IMR-90 (cell line): ENCODE measurements at regions not wholly inside any gene's neighbourhood (a gene's known extent, or its start where the extent isn't known, plus 50 kb on each side); places are given as distances from the start of the nearest gene placed in this dataset.

Experiments used
- ATAC-seq: fragments of 200-7000 bp; cut with Tn5 transposase; 2 replicates; pipeline ENCODE4 v1.9.1; 2020; ENCODE audit warnings: low read depth, mild to moderate bottlenecking, moderate library complexity
- BruUV-seq: library from RNA; stranded (reverse); fragments of 400-500 nt; replicated peaks from 2 replicates; lab custom pipeline; 2021; lab: Mats Ljungman, UMichigan
- CTCF ChIA-PET: fragments of 300-600 bp; formaldehyde crosslinking; extraction: SDS; loops from one replicate; lab custom pipeline; 2021; ENCODE audit warnings: antibody characterized with exemption; lab: Yijun Ruan, JAX
- POLR2A ChIA-PET: fragments of 300-600 bp; sonication (Branson Sonifier 250); formaldehyde crosslinking; loops from one replicate; lab custom pipeline; 2022; ENCODE audit warnings: antibody characterized with exemption; ENCODE audit not compliant: unreplicated experiment; lab: Charles Lee
- DNase-seq: peaks from one replicate; pipeline ENCODE4 v3.0.0; 2013
- H2AFZ ChIP-seq: replicated peaks from 2 replicates; pipeline ENCODE3; 2013; ENCODE audit warnings: low read length, mild to moderate bottlenecking; ENCODE audit not compliant: poor library complexity
- H2AK5ac ChIP-seq: 2 replicates; pipeline ENCODE4 v1.6.1; 2013; ENCODE audit warnings: low read depth, low read length, inconsistent platforms
- H2AK9ac ChIP-seq: replicated peaks from 2 replicates; pipeline ENCODE3; 2013; ENCODE audit warnings: mild to moderate bottlenecking, low read depth, low read length, moderate library complexity; ENCODE audit not compliant: poor library complexity
- H2BK120ac ChIP-seq: 2 replicates; pipeline ENCODE4 v1.6.1; 2013; ENCODE audit warnings: low read depth, low read length, inconsistent platforms
- H2BK15ac ChIP-seq: 3 replicates; pipeline ENCODE4 v1.6.1; 2013; ENCODE audit warnings: low read depth, low read length, inconsistent platforms
- H2BK20ac ChIP-seq: 2 replicates; pipeline ENCODE4 v1.6.1; 2013; ENCODE audit warnings: low read depth, mild to moderate bottlenecking, inconsistent platforms, low read length, moderate library complexity
- H2BK5ac ChIP-seq: 2 replicates; pipeline ENCODE4 v1.6.1; 2013; ENCODE audit warnings: mild to moderate bottlenecking, low read depth, low read length, inconsistent platforms; ENCODE audit not compliant: poor library complexity, severe bottlenecking
- H3K14ac ChIP-seq: replicated peaks from 2 replicates; pipeline ENCODE4 v1.6.1; 2013; ENCODE audit warnings: low read depth, low read length, inconsistent platforms
- H3K18ac ChIP-seq: 2 replicates; pipeline ENCODE4 v1.6.1; 2013; ENCODE audit warnings: low read depth, low read length, control low read depth
- H3K23ac ChIP-seq: 2 replicates; pipeline ENCODE4 v1.6.1; 2013; ENCODE audit warnings: low read depth, low read length, inconsistent platforms
- H3K27ac ChIP-seq: 2 replicates; pipeline ENCODE4 v1.5.1; 2013; ENCODE audit warnings: mild to moderate bottlenecking, control low read depth, low read length; ENCODE audit not compliant: insufficient read depth
- H3K27me3 ChIP-seq: 2 replicates; pipeline ENCODE4 v1.6.1; 2013; ENCODE audit warnings: low read length; ENCODE audit not compliant: control insufficient read depth, insufficient read depth
- H3K36me3 ChIP-seq: 2 replicates; pipeline ENCODE4 v1.6.1; 2013; ENCODE audit warnings: low read length, mixed read lengths; ENCODE audit not compliant: control insufficient read depth, insufficient read depth
- H3K4ac ChIP-seq: 2 replicates; pipeline ENCODE4 v1.6.1; 2013; ENCODE audit warnings: low read depth, low read length, inconsistent platforms
- H3K4me1 ChIP-seq: 2 replicates; pipeline ENCODE4 v1.6.1; 2013; ENCODE audit warnings: low read length, mixed read lengths; ENCODE audit not compliant: control insufficient read depth, insufficient read depth
- H3K4me2 ChIP-seq: 2 replicates; pipeline ENCODE4 v1.6.1; 2013; ENCODE audit warnings: low read depth, mild to moderate bottlenecking, control low read depth, low read length, moderate library complexity
- H3K4me3 ChIP-seq: 2 replicates; pipeline ENCODE4 v1.5.1; 2013; ENCODE audit warnings: low read depth, mild to moderate bottlenecking, control low read depth, low read length, moderate library complexity; ENCODE audit not compliant: insufficient read depth
- H3K56ac ChIP-seq: 2 replicates; pipeline ENCODE4 v1.6.1; 2013; ENCODE audit warnings: low read length, inconsistent platforms; ENCODE audit not compliant: insufficient read depth; ENCODE audit errors: extremely low read depth
- H3K79me1 ChIP-seq, 2 experiments: 2 replicates each; pipeline ENCODE4 v1.6.1; 2013; ENCODE audit warnings: low read length in 2 of 2, inconsistent platforms in 1 of 2, low read depth in 1 of 2
- H3K9ac ChIP-seq: 2 replicates; pipeline ENCODE4 v1.6.1; 2013; ENCODE audit warnings: low read depth, low read length, control low read depth
- H3K9me1 ChIP-seq: 2 replicates; pipeline ENCODE4 v1.6.1; 2013; ENCODE audit warnings: low read length, inconsistent platforms; ENCODE audit not compliant: insufficient read depth
- H3K9me3 ChIP-seq: 2 replicates; pipeline ENCODE4 v1.6.1; 2013; ENCODE audit warnings: low read length; ENCODE audit not compliant: control insufficient read depth, insufficient read depth
- H4K20me1 ChIP-seq: 2 replicates; pipeline ENCODE4 v1.6.1; 2013; ENCODE audit warnings: low read length, inconsistent platforms; ENCODE audit not compliant: insufficient read depth
- H4K5ac ChIP-seq: 2 replicates; pipeline ENCODE4 v1.6.1; 2013; ENCODE audit warnings: mild to moderate bottlenecking, low read depth, low read length, control low read depth
- H4K8ac ChIP-seq, 2 experiments: 2 replicates each; pipeline ENCODE4 v1.6.1; 2013; ENCODE audit warnings: low read depth in 2 of 2, low read length in 2 of 2, control low read depth in 1 of 2, inconsistent platforms in 1 of 2
- H4K91ac ChIP-seq: 2 replicates; pipeline ENCODE4 v1.6.1; 2013; ENCODE audit warnings: low read depth, low read length, inconsistent platforms; ENCODE audit not compliant: insufficient read depth
- BHLHE40 ChIP-seq: fragments of 150-350 bp; IDR thresholded peaks from 2 replicates; pipeline ENCODE4 v1.6.1; 2016; ENCODE audit warnings: mild to moderate bottlenecking, low read depth, low read length
- CEBPB ChIP-seq: IDR thresholded peaks from 2 replicates; pipeline ENCODE4 v1.6.1; 2012; ENCODE audit warnings: low read depth, low read length, improper control_type of control experiment
- CHD1 ChIP-seq: IDR thresholded peaks from 2 replicates; pipeline ENCODE4 v1.6.1; 2012; ENCODE audit warnings: low read depth, low read length, improper control_type of control experiment
- ELK1 ChIP-seq: fragments of 150-350 bp; IDR thresholded peaks from 2 replicates; pipeline ENCODE4 v1.6.1; 2016; ENCODE audit warnings: low read depth, mild to moderate bottlenecking, low read length, moderate library complexity, borderline replicate concordance
- FOS ChIP-seq: fragments of 150-350 bp; IDR thresholded peaks from 2 replicates; pipeline ENCODE4 v1.6.1; 2016; ENCODE audit warnings: low read depth, low read length
- MAZ ChIP-seq: IDR thresholded peaks from 2 replicates; pipeline ENCODE4 v1.6.1; 2012; ENCODE audit warnings: low read depth, mild to moderate bottlenecking, low read length, improper control_type of control experiment, moderate library complexity, borderline replicate concordance
- MXI1 ChIP-seq: IDR thresholded peaks from 2 replicates; pipeline ENCODE4 v1.6.1; 2012; ENCODE audit warnings: low read depth, mild to moderate bottlenecking, low read length, moderate library complexity, borderline replicate concordance
- NFE2L2 ChIP-seq: fragments of 150-350 bp; IDR thresholded peaks from 2 replicates; pipeline ENCODE4 v1.6.1; 2016; ENCODE audit warnings: low read depth, mild to moderate bottlenecking, low read length
- POLR2A ChIP-seq: IDR thresholded peaks from 2 replicates; pipeline ENCODE4 v1.6.1; 2012; ENCODE audit warnings: mild to moderate bottlenecking, low read depth, low read length
- RAD21 ChIP-seq: IDR thresholded peaks from 2 replicates; pipeline ENCODE4 v1.6.1; 2012; ENCODE audit warnings: low read length, improper control_type of control experiment
- RCOR1 ChIP-seq: IDR thresholded peaks from 2 replicates; pipeline ENCODE4 v1.6.1; 2012; ENCODE audit warnings: mild to moderate bottlenecking, low read length, improper control_type of control experiment; ENCODE audit not compliant: insufficient replicate concordance
- RFX5 ChIP-seq: IDR thresholded peaks from 2 replicates; pipeline ENCODE4 v1.8.0; 2012; ENCODE audit warnings: low read depth, mild to moderate bottlenecking, low read length, moderate library complexity
- SMC3 ChIP-seq: fragments of 150-350 bp; IDR thresholded peaks from 2 replicates; pipeline ENCODE4 v1.6.1; 2016; ENCODE audit warnings: low read depth, mild to moderate bottlenecking, antibody characterized with exemption, low read length, moderate library complexity
- USF2 ChIP-seq: fragments of 150-350 bp; IDR thresholded peaks from 2 replicates; pipeline ENCODE4 v1.6.1; 2017; ENCODE audit warnings: mild to moderate bottlenecking, antibody characterized with exemption, low read length, low read depth
- WGBS, 2 experiments: methylation state at CpG; one replicate each; pipeline versions ENCODE4 v1.1.5 to v1.1.7; 2013; ENCODE audit warnings: missing lambda C conversion rate in 2 of 2; ENCODE audit not compliant: insufficient read length in 1 of 2; ENCODE audit errors: extremely low coverage in 2 of 2; 5-methylcytosine and 5-hydroxymethylcytosine counted together
- dilution Hi-C: fragments of 300-500 bp; cut with HindIII; formaldehyde crosslinking; loops from one replicate; pipeline ENCODE4 v1.14.3; 2018; ENCODE audit warnings: low sequenced_read_pairs; ENCODE audit not compliant: unreplicated experiment
- in situ Hi-C: fragments of 300-500 bp; cut with MboI; formaldehyde crosslinking; loops from 3 replicates; pipeline ENCODE4 v1.14.3; 2019; ENCODE audit warnings: low sequenced_read_pairs, inconsistent platforms, mixed read lengths
- intact Hi-C: fragments of 100-400 bp; cut with micrococcal nuclease; formaldehyde crosslinking; loops from 2 replicates; pipeline ENCODE4 v1.10.0; 2022
- TF ChIP-seq, protein P1 (sequence below): conservative IDR thresholded peaks from 2 replicates; pipeline ENCODE4 v1.5.1; 2012; ENCODE audit warnings: mild to moderate bottlenecking, low read depth, low read length, improper control_type of control experiment

DNA sequence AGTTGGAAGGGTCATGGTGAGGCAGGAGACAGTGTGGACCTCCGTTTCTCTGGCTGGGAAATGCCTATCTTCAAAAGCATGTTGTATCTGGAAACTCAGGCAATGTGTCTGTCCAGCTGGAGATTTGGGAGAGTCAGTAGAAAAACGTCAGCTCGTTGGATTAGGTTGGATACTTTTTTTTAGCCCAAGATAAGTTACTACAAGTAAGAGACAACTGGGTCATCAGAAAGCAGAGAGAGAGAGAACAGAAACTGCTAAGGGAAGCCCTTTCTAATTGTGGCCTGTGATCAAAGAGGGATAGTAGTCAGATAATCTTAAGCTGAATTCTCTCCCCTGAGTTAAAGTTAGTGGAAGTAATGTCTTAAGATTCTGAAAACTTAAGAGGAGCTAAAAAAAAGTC is 78.9 kb upstream of the ZNF280D start:
- H3K9me1 ChIP-seq, result peaks cover 4% of the 10 kb centered on the region; the same call in 1 of the 2 replicates

More for the DNA sequence above, 78.9 kb upstream of the ZNF280D start:
- BruUV-seq, result no TSS peak
- ChIA-PET POLR2A (no interaction called here), CTCF (interaction anchor here (0.8 kb wide), 1 partner anchor 44 kb away, joined by 3 read pairs; no protein-coding TSS in a partner anchor)
- H3K27me3 ChIP-seq, result no peaks in the 10 kb centered on the region
- H2AK9ac ChIP-seq, result no peak overlapping the region
- no peak overlapping the region for H3K27ac ChIP-seq
- H3K9ac ChIP-seq, result no peak overlapping the region
- DNase-seq (no peak), ATAC-seq (no peak)
- no peak overlapping the region for H2BK120ac ChIP-seq
- no peak overlapping the region for H3K18ac ChIP-seq
- no CpG with 5 or more reads among the region's 3 CpGs for WGBS, 2 experiments
- no peak overlapping the region for H2BK15ac ChIP-seq
- no peak overlapping the region for H2BK20ac ChIP-seq
- H3K79me1 ChIP-seq, result no peaks in the 10 kb centered on the region
- H2AFZ ChIP-seq, result no peak overlapping the region
- peaks cover 11% of the 10 kb centered on the region; the same call in 1 of the 2 replicates for H3K9me3 ChIP-seq
- H3K4me3 ChIP-seq, result no peak overlapping the region
- no peak overlapping the region for H2BK5ac ChIP-seq
- H3K56ac ChIP-seq, result no peak overlapping the region
- H4K91ac ChIP-seq, result no peak overlapping the region
- H4K20me1 ChIP-seq, result no peaks in the 10 kb centered on the region
- H2AK5ac ChIP-seq, result no peak overlapping the region
- intact Hi-C loops (no loop called here), dilution Hi-C loops (no loop called here), in situ Hi-C loops (loop anchor here (25.0 kb wide), 1 partner anchor 725 kb away; no protein-coding TSS in a partner anchor)
- peak overlapping the region; percentile 5; the same call in 1 of the 2 replicates for H3K14ac ChIP-seq
- H3K4me2 ChIP-seq, result no peak overlapping the region
- peaks cover 3% of the 10 kb centered on the region for H3K4me1 ChIP-seq
- no peak overlapping the region for H4K5ac ChIP-seq
- H3K36me3 ChIP-seq, result no peaks in the 10 kb centered on the region
- no peak overlapping the region for H4K8ac ChIP-seq
- no peak overlapping the region for H3K23ac ChIP-seq
- no peak overlapping the region for H3K4ac ChIP-seq
- no peak for TF ChIP-seq POLR2A
- no peak for TF ChIP-seq USF2
- no peak for TF ChIP-seq CEBPB
- no peak for TF ChIP-seq FOS
- no peak for TF ChIP-seq BHLHE40
- TF ChIP-seq, protein P1, sequence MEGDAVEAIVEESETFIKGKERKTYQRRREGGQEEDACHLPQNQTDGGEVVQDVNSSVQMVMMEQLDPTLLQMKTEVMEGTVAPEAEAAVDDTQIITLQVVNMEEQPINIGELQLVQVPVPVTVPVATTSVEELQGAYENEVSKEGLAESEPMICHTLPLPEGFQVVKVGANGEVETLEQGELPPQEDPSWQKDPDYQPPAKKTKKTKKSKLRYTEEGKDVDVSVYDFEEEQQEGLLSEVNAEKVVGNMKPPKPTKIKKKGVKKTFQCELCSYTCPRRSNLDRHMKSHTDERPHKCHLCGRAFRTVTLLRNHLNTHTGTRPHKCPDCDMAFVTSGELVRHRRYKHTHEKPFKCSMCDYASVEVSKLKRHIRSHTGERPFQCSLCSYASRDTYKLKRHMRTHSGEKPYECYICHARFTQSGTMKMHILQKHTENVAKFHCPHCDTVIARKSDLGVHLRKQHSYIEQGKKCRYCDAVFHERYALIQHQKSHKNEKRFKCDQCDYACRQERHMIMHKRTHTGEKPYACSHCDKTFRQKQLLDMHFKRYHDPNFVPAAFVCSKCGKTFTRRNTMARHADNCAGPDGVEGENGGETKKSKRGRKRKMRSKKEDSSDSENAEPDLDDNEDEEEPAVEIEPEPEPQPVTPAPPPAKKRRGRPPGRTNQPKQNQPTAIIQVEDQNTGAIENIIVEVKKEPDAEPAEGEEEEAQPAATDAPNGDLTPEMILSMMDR, result no peak
- TF ChIP-seq NFE2L2, result no peak
- no peak for TF ChIP-seq MXI1
- TF ChIP-seq MAZ, result no peak
- TF ChIP-seq CHD1, result no peak
- TF ChIP-seq ELK1, result no peak
- no peak for TF ChIP-seq RFX5
- no peak for TF ChIP-seq RCOR1
- no peak for TF ChIP-seq SMC3
- no peak for TF ChIP-seq RAD21
